Mesenchymal stem cell (in vitro differentiated cells and primary cell): ENCODE measurements at regions not wholly inside any gene's neighbourhood (a gene's known extent, or its start where the extent isn't known, plus 50 kb on each side); places are given as distances from the start of the nearest gene placed in this dataset.

Source experiments
- DNase-seq: peaks from one replicate; pipeline ENCODE4 v3.0.0-alpha.2; 2013
- H2AFZ ChIP-seq: one replicate; pipeline ENCODE4 v1.6.1; 2013; ENCODE audit warnings: low read depth, mild to moderate bottlenecking, control low read depth, inconsistent platforms, low read length, moderate library complexity
- H2AK5ac ChIP-seq: 2 replicates; pipeline ENCODE4 v1.6.1; 2013; ENCODE audit warnings: low read length, moderate library complexity, mild to moderate bottlenecking, inconsistent platforms; ENCODE audit not compliant: severe bottlenecking
- H2BK120ac ChIP-seq: one replicate; pipeline ENCODE4 v1.6.1; 2013; ENCODE audit warnings: low read depth, mild to moderate bottlenecking, inconsistent platforms, low read length, moderate library complexity
- H2BK12ac ChIP-seq, 2 experiments: one replicate each; pipeline ENCODE4 v1.6.1; 2013; ENCODE audit warnings: inconsistent platforms in 2 of 2, low read length in 2 of 2, mild to moderate bottlenecking in 2 of 2, moderate library complexity in 2 of 2, control low read depth in 1 of 2
- H2BK15ac ChIP-seq: one replicate; pipeline ENCODE4 v1.6.1; 2013; ENCODE audit warnings: mild to moderate bottlenecking, low read depth, inconsistent platforms; ENCODE audit not compliant: poor library complexity, severe bottlenecking
- H2BK5ac ChIP-seq: 2 replicates; pipeline ENCODE4 v1.6.1; 2013; ENCODE audit warnings: low read depth, mild to moderate bottlenecking, low read length, control low read depth, inconsistent platforms; ENCODE audit not compliant: poor library complexity, severe bottlenecking
- H3K14ac ChIP-seq, 2 experiments: one replicate each; pipeline ENCODE4 v1.6.1; 2013; ENCODE audit warnings: inconsistent platforms in 2 of 2, low read length in 2 of 2, control low read depth in 1 of 2, mild to moderate bottlenecking in 1 of 2, moderate library complexity in 1 of 2
- H3K18ac ChIP-seq, 2 experiments: one replicate each; pipeline ENCODE4 v1.6.1; 2013; ENCODE audit warnings: inconsistent platforms in 2 of 2, low read length in 2 of 2, control low read depth in 1 of 2, low read depth in 1 of 2, mild to moderate bottlenecking in 1 of 2
- H3K23ac ChIP-seq, 2 experiments: one replicate each; pipeline ENCODE4 v1.6.1; 2013; ENCODE audit warnings: inconsistent platforms in 2 of 2, low read length in 2 of 2, mild to moderate bottlenecking in 2 of 2, moderate library complexity in 2 of 2, control low read depth in 1 of 2
- H3K27ac ChIP-seq: 2 replicates; pipeline ENCODE4 v1.5.1; 2013; ENCODE audit warnings: mild to moderate bottlenecking, moderate library complexity, low read length, control low read depth, inconsistent platforms; ENCODE audit not compliant: poor library complexity, severe bottlenecking
- H3K27me3 ChIP-seq, 2 experiments: 2 replicates each; pipeline versions ENCODE4 v1.6.1 to v1.7.0; 2013; ENCODE audit warnings: low read length in 2 of 2, mild to moderate bottlenecking in 2 of 2, moderate library complexity in 2 of 2, control low read depth in 1 of 2, inconsistent platforms in 1 of 2; ENCODE audit not compliant: control insufficient read depth in 1 of 2, insufficient read depth in 1 of 2
- H3K36me3 ChIP-seq, 2 experiments: 2 replicates each; pipeline versions ENCODE4 v1.6.1 to v1.7.0; 2013; ENCODE audit warnings: low read length in 2 of 2, control low read depth in 1 of 2, inconsistent platforms in 1 of 2, low read depth in 1 of 2, mild to moderate bottlenecking in 1 of 2; ENCODE audit not compliant: insufficient read depth in 2 of 2, control insufficient read depth in 1 of 2
- H3K4ac ChIP-seq, 2 experiments: one replicate each; pipeline ENCODE4 v1.6.1; 2013; ENCODE audit warnings: inconsistent platforms in 2 of 2, low read length in 2 of 2, mild to moderate bottlenecking in 2 of 2, moderate library complexity in 2 of 2, control low read depth in 1 of 2, low read depth in 1 of 2
- H3K4me1 ChIP-seq: 2 replicates; pipeline ENCODE4 v1.6.1; 2013; ENCODE audit warnings: low read depth, low read length, control low read depth; ENCODE audit not compliant: control insufficient read depth, insufficient read depth
- H3K4me2 ChIP-seq: 2 replicates; pipeline ENCODE4 v1.6.1; 2013; ENCODE audit warnings: low read length, mild to moderate bottlenecking, inconsistent platforms; ENCODE audit not compliant: poor library complexity, severe bottlenecking
- H3K4me3 ChIP-seq, 2 experiments: 2 replicates each; pipeline versions ENCODE4 v1.5.1 to v1.7.0; 2013; ENCODE audit warnings: low read length in 2 of 2, mild to moderate bottlenecking in 2 of 2, control low read depth in 1 of 2, low read depth in 1 of 2; ENCODE audit not compliant: insufficient read depth in 1 of 2
- H3K79me1 ChIP-seq: replicated peaks from 2 replicates; pipeline ENCODE4 v1.6.1; 2013; ENCODE audit warnings: mild to moderate bottlenecking, control low read depth, low read length, inconsistent platforms; ENCODE audit not compliant: poor library complexity, severe bottlenecking
- H3K9ac ChIP-seq: 2 replicates; pipeline ENCODE4 v1.7.0; 2013; ENCODE audit warnings: mild to moderate bottlenecking, low read length, moderate library complexity
- H3K9me3 ChIP-seq: 2 replicates; pipeline ENCODE4 v1.7.0; 2013; ENCODE audit warnings: mild to moderate bottlenecking, low read length; ENCODE audit not compliant: control insufficient read depth
- H4K8ac ChIP-seq: one replicate; pipeline ENCODE4 v1.6.1; 2013; ENCODE audit warnings: inconsistent platforms, mild to moderate bottlenecking, low read length, moderate library complexity
- H4K91ac ChIP-seq: one replicate; pipeline ENCODE4 v1.6.1; 2013; ENCODE audit warnings: mild to moderate bottlenecking, low read length, inconsistent platforms
- WGBS: methylation state at CpG from one replicate; pipeline ENCODE4 v1.1.7; 2013; ENCODE audit warnings: mixed read lengths; 5-methylcytosine and 5-hydroxymethylcytosine counted together

DNA sequence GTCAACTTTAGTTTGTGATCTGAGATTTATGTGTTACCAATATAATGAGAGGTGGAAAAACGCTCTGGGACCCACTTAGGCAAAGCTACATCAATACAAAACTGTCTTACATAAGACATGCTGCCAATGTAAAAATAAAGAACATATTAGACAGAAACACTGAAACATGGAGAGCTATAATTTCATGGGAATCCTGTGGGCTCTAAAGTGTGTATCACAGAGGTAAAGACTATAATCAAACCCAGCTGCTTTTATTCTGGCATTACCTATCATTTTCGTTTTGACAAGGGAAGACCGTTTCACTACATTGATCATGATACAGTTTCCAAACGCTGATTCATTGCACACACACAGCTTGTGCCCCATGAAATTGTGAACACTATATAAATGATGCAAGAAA, 400.5 kb upstream of the TUSC1 start:
- no peak overlapping the region for H3K4ac ChIP-seq
- H3K14ac ChIP-seq = no peak overlapping the region
- H3K4me3 ChIP-seq = no peak overlapping the region
- H3K36me3 ChIP-seq = no peaks in the 10 kb centered on the region
- no peak overlapping the region for H3K9ac ChIP-seq
- H3K9me3 ChIP-seq = peaks cover 26% of the 10 kb centered on the region
- no peak overlapping the region for H2BK12ac ChIP-seq
- WGBS = 100% methylated on average over 1 of the region's 4 CpGs
- no peaks in the 10 kb centered on the region for H3K4me1 ChIP-seq
- no peak overlapping the region for H3K27ac ChIP-seq
- H4K8ac ChIP-seq = no peak overlapping the region
- H3K23ac ChIP-seq = no peak overlapping the region
- H2AFZ ChIP-seq = no peak overlapping the region
- no peak overlapping the region for H2BK5ac ChIP-seq
- DNase-seq = no peak
- H3K4me2 ChIP-seq = no peak overlapping the region
- no peak overlapping the region for H2BK120ac ChIP-seq
- no peak overlapping the region for H2BK15ac ChIP-seq
- H4K91ac ChIP-seq = no peak overlapping the region
- H2AK5ac ChIP-seq = no peak overlapping the region
- H3K18ac ChIP-seq = no peak overlapping the region
- H3K79me1 ChIP-seq = no peaks in the 10 kb centered on the region
- no peaks in the 10 kb centered on the region for H3K27me3 ChIP-seq

DNA sequence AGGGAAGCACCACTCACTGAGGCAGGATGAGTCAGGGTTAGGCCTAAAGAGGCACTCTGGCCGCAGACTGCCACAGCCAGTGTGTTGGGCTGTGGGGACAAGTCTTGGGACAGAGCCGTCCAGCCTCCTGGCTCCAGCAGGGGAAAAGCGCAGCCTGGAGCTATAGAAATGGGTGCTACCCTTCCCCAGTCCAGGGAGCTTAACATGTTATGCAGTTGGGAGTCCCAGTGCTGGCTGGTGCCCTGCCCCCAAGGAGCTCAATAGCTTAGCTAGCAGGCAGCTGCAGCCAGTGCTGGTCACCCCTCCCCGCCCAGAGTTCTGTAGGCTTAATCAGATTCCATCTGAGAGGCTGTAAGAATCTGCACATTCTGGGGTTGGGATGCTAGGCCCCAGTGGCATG, 399.6 kb upstream of the TUSC1 start:
- whole genome bisulfite sequencing = 91% methylated on average over 4 of the region's 4 CpGs
- Histone ChIP-seq H3K4ac (no peak overlapping the region), H3K36me3 (no peaks in the 10 kb centered on the region), H2BK120ac (no peak overlapping the region), H3K4me2 (no peak overlapping the region), H2BK15ac (no peak overlapping the region), H2BK5ac (no peak overlapping the region), H4K91ac (no peak overlapping the region), H3K79me1 (no peaks in the 10 kb centered on the region), H3K18ac (no peak overlapping the region), H3K4me1 (no peaks in the 10 kb centered on the region), H3K4me3 (no peak overlapping the region), H3K27me3 (no peaks in the 10 kb centered on the region), H2BK12ac (no peak overlapping the region), H3K9ac (no peak overlapping the region), H2AK5ac (no peak overlapping the region), H3K27ac (no peak overlapping the region), H2AFZ (no peak overlapping the region), H3K14ac (no peak overlapping the region), H3K9me3 (peaks cover 34% of the 10 kb centered on the region), H4K8ac (no peak overlapping the region), H3K23ac (no peak overlapping the region)
- no peak for DNase-seq

GRCh38 chr9:26067608-26068007, 389.4 kb upstream of the TUSC1 start:
- Histone ChIP-seq H3K4ac (no peak overlapping the region), H3K9me3 (no peaks in the 10 kb centered on the region), H3K18ac (no peak overlapping the region), H2AK5ac (no peak overlapping the region), H3K4me1 (no peaks in the 10 kb centered on the region), H2BK5ac (no peak overlapping the region), H2BK15ac (no peak overlapping the region), H3K79me1 (no peaks in the 10 kb centered on the region), H4K91ac (no peak overlapping the region), H3K4me2 (no peak overlapping the region), H4K8ac (no peak overlapping the region), H3K14ac (no peak overlapping the region), H2AFZ (no peak overlapping the region), H3K27ac (no peak overlapping the region), H2BK120ac (no peak overlapping the region), H3K27me3 (no peaks in the 10 kb centered on the region), H3K9ac (no peak overlapping the region), H3K23ac (no peak overlapping the region), H3K4me3 (no peak overlapping the region), H3K36me3 (no peaks in the 10 kb centered on the region), H2BK12ac (no peak overlapping the region)
- DNase-seq = no peak
- no CpG with 5 or more reads among the region's 1 CpG for WGBS

DNA sequence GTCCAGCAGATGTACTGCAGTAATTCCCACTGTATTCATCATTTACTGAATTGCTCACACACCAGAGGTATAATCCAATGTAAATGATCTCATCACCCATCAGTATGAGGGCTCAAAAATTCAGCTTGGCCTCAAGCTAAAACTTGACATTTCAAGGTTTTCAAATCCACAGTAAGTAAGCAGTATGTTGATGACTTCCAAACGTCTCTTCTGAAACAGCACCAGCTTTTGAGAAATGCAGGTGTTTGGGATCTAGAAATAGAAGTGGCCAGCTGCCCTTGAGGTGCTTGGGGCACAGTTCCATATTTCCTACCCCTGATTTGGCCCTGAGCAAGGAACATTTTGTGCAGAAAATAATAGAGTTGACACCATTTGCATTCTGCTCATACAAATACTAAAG, 388.0 kb upstream of the TUSC1 start:
- Histone ChIP-seq H2BK120ac (no peak overlapping the region), H3K79me1 (no peaks in the 10 kb centered on the region), H2BK15ac (no peak overlapping the region), H3K4me2 (no peak overlapping the region), H4K8ac (no peak overlapping the region), H3K27me3 (no peaks in the 10 kb centered on the region), H2AFZ (no peak overlapping the region), H3K4me3 (no peak overlapping the region), H3K14ac (no peak overlapping the region), H2BK5ac (no peak overlapping the region), H3K18ac (no peak overlapping the region), H3K23ac (no peak overlapping the region), H2BK12ac (no peak overlapping the region), H3K9ac (no peak overlapping the region), H4K91ac (no peak overlapping the region), H3K36me3 (no peaks in the 10 kb centered on the region), H2AK5ac (peak overlapping the region; percentile 75), H3K9me3 (no peaks in the 10 kb centered on the region), H3K4me1 (no peaks in the 10 kb centered on the region), H3K27ac (peak overlapping the region; percentile 5), H3K4ac (no peak overlapping the region)
- DNase-seq = no peak
- WGBS = 57% methylated on average over 1 of the region's 1 CpG
